ENCODE measurements at regions not wholly inside any gene's neighbourhood (a gene's known extent, or its start where the extent isn't known, plus 50 kb on each side); places are given as distances from the start of the nearest gene placed in this dataset.

DNA sequence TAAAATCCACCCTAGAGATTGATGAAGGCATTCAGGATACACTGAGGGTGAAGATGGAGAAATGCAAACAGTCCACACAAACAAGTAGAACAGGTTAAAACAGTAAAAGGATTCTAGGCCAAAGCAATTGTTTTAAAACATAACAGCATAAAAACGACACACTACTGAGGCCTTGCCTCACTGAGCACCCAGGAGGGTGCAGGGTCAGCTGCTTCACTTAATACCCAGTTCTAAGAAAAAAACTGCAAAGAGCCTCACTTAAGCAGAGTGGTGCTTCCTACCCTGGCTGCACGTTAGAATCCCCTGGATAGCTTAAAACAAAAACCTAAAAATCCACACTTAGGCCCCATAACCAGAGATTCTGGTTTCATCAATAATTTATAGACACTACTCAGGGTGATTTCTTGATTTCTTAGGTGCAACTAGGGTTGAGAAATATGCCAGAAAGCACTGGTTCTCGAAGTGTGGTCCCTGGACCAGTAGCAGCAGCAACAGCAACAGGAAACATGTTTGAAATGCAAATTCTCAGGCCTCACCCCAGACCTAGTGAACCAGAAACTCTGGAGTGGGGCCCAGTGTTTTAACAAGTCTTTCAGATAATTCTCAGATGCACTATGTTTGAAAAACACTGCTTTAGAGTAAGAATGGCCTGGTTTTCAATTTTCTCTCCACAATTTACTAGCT, 279.1 kb downstream of the ZEB2 start:
- no peak for DNase-seq

DNA sequence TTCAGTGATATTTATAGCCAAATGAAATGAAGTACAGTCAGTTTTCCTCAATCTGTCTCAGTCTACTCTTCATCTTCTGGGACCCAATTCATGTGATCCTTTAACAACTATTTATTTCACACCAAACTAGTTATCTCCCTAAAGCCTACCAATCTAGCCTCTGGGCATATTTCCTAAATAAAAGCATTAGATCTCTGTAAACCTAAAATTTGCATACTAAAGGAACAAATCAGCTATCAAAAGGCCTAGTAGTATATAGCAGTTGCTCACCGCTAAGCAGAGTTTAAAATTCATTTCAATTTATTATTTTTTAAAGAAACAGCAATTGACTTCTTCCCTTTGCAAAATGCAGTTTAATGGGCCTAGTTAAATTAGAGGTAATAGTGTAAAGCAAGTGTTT, 280.2 kb downstream of the ZEB2 start:
- DNase-seq, result no peak

DNA sequence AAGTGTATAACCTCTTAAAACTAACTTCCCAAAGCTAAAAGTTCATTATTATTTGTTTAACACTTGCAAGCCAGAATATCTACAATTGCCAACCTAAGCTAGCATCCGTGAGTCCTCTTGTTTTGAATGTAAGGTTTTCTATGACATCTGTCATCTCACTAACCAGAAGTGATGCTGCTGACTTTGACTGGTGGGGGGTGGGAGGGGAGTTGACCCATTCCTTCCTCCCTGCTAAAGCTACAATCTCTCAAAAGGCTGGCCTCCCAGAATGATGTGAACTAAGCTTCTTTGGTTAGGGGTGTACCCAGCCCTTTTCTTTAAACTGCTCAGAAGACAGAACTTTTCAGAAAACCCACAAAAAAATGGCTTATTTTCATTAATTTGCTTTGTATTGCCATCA, 280.6 kb downstream of the ZEB2 start:
- no peak for DNase-seq

GRCh38 chr2:144237830-144238627, 281.9 kb downstream of the ZEB2 start:
- DNase-seq, result peak; percentile 45 to 62

- no peak for DNase-seq
Measured at GRCh38 chr2:144237108-144237507, 282.8 kb downstream of the ZEB2 start.

- no peak for DNase-seq
Measured at GRCh38 chr2:144235050-144235449, 284.9 kb downstream of the ZEB2 start.

GRCh38 chr2:144234542-144234871, 285.4 kb downstream of the ZEB2 start:
- DNase-seq, result no peak

DNA sequence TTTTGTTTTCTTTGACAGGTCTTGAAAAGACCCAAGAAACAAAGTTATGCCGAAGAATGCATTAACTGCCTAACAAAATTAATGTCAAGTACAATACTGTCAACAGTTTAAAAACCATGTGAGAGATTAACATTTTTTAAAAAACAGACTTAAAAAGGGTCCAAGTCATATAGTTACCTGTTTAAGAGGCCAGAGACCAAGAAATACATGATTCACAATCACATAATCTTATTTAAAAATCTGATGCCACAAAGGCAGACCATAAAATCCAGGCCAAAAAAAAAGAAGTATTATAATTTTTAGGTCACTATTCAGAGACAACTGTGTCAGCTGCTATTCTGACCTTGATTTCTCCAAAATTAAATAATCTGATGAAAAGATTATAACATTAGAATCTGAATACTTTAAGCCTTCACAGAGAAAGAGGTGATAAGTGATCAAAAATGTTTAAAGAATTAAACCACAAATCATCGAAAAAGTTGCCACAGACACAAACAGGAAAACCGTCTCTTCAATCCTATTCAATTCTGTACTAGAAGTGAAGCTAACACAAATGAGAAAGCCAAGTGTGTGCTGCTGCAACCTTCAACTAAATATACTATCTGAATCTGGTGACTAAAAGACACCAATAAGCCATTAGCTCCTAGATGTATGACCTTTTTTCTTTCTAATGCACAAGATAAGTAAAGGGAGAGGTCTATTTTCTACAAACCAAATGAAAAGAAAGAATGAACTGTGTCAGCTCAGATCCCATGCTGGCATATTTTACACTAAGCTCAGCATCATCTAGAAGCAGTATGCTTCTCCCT, 286.0 kb downstream of the ZEB2 start:
- no peak for DNase-seq

DNA sequence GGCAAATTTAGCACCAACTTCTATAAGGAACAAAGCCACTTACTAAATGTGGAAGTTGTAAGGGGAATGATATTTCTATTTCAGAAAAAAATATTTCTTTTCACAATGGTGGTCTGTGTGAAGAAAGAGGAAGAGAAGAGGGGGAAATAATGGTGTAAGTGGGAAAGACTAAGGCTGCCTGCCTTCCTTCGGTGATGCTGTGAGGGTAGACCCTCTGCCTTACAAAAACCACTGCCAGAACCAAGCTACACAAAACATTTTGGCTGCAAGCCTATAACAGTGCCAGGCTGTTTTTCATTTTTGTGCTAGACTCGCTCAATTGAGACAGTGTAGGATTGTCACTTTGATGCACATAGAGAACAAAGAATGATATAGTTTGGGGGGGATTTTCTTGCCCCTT, 286.6 kb downstream of the ZEB2 start:
- DNase-seq, result no peak

GRCh38 chr2:144230448-144231085, 289.4 kb downstream of the ZEB2 start:
- DNase-seq, result no peak

GRCh38 chr2:144230033-144230432, 289.9 kb downstream of the ZEB2 start:
- DNase-seq, result no peak

DNA sequence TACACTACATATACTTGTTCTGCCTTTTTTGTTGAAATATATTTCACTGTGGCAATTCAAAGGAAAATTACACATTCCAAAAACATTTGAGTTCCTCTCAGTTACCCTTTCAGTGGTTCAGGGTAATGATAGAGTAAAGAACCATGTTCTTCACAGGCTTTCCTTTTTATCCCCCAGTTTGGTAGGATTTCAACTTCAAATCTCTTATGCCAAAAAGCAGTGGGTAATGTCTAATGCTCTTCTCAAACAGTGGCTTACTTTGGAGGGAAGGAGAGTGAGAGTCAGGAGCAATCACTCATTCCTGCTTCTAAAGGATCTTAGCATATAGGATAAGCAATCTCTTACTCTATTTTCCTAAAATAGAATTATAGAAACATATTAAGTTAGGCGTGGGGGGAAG, 290.6 kb downstream of the ZEB2 start:
- DNase-seq, result no peak

DNA sequence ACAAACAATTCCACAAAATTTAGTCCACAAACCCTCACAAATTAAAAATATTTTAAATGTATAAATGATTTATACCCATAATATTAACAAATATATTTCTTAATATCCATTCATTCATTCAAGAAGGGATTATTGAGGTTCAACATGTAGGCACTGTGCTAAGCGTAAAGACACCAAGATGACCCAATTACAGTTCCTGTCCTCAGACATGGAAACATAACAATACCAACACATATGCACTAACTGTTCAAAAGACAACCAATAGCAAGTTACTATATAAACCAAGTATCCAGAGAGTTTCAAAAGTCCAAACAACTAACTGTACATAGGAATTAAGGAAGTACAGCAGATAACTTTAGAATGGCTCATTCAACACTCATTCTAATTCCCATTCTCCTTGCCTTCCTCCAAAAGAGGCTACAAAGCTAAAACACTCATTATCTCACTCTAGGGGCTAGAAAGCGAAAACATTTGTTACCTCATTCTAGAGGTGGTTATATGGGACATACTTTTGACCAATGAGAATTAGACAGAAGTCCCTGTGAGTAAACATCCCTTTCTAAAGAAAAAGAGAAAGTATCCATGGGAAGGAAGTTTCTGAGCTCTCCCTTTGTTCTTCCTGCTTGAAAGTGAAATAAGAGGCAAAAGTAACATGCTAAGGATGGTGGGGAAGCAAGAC, 292.4 kb downstream of the ZEB2 start:
- no peak for DNase-seq

- DNase-seq, result no peak
Measured at GRCh38 chr2:144225076-144225475, 294.8 kb downstream of the ZEB2 start.

DNA sequence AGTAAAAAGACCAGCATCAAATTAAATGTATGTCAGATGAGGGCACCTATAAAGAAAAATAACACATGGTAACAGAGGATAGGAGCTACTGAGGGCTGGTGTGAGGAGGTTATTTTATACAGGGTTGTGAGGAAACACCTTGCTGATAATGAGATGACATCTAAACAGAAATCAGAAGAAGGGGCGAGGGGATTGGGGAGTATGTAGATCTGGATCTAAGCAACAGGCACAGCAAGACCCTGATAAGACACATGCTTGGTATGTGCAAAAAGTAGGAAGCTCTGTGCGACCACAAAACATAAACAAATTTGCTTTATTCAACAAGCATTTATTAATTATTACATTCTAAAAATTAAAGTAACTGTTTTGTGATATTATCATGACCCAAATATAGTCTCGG, 295.4 kb downstream of the ZEB2 start:
- no peak for DNase-seq

- DNase-seq, result no peak
Measured at GRCh38 chr2:144219979-144220378, 299.9 kb downstream of the ZEB2 start.

GRCh38 chr2:144217853-144218633, 301.9 kb downstream of the ZEB2 start:
- peak; percentile 15 to 21 for DNase-seq

DNA sequence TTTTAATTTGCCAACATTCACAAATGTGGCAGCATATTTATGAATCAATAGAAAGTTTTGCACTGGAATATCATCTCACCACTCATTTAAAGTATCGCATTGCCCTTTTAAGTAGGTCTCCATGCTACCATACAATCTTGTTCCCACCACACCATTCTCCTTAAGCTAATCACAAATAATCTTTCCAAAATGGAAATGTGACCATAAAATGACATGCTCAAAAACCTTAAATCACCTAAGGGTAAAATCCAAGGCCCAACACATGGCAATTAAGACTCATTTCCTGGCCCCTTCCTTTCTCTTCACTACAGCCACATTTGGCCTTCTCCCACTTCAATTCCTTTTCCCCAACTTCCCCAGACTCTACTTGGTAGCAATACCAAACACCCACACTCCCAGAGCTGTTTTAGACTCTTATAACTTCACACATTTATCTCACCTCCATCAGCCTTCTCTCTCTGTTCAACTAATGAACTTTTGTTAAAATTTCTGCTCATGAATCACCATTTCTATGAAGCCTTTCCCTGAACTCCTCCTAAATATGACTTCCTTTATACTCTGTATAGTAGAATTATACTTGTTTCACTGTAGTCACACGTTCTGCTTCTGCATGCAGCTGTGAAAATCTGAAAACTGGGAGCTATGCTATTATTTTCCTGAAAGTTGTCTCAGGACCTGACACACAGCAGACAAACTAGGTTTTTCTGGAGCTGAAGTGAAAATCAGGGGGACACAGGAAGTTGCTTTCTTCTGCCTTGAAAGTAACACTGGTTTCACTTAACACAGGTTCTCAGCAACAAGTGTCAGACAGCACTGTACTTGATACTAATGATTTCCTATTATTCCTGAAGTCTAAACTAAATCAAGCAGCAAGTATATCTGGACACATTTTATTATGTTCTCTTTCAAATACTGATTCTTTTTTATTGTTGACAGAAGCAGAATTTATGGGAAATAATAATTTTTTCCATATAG, 303.9 kb downstream of the ZEB2 start:
- no peak for DNase-seq

- DNase-seq, result no peak
Measured at GRCh38 chr2:144215207-144215606, 304.7 kb downstream of the ZEB2 start.

DNA sequence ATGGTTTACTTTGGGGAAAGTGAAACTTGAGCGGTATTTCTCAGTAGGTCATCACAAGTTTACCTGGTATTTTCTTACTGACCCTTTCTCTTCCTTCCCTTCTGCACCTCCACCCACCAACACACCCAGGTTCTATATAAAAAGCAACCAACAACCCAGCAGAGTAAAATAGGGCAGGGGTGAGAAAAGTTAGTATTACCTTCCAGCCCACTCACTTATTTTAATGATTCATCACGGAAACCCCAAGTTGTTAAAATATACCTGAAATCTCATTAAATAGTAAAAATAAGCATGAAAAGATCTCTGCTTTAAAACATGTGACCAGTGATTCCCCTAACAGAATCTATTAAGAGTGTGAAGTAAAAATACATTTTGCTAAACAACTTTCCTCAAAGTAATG, 306.1 kb downstream of the ZEB2 start:
- no peak for DNase-seq

DNA sequence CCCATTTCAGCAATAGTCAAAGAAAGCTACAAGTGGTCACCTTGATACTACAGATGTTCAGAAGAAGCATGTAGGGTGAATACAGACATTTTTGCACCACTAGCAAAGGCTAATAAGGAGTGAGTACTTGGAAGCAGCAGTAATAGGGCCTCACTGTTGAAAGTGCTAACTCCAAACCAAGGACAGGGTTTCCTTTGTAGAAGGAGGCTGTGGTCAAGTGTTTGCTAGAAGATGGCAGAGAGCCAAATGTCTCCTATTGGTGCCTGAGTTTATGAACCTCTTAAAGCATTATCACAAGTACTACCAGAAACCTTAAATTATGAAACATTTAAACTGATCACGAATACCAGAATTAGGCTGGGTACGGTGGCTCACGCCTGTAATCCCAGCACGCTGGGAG, 308.1 kb downstream of the ZEB2 start:
- peak in 1 of 2 experiments; percentile 0 for DNase-seq

Data from SHP77 (cell line).